Fibroblast of lung (primary cell): ENCODE measurements at regions not wholly inside any gene's neighbourhood (a gene's known extent, or its start where the extent isn't known, plus 50 kb on each side); places are given as distances from the start of the nearest gene placed in this dataset.

Experiments used
- DNase-seq, 2 donors: peaks; one replicate each; pipeline versions ENCODE4 v3.0.0 to v3.0.0-alpha.2; 2010; ENCODE audit warnings: low read depth in 2 of 2
- H2AFZ ChIP-seq: 2 replicates; pipeline ENCODE4 v1.5.1; 2012; ENCODE audit warnings: low read length, control low read depth, inconsistent platforms
- H3K27ac ChIP-seq: 2 replicates; pipeline ENCODE4 v1.5.1; 2011; ENCODE audit warnings: low read length, control low read depth; ENCODE audit not compliant: insufficient read depth
- H3K27me3 ChIP-seq: 2 replicates; pipeline ENCODE4 v1.5.1; 2011; ENCODE audit warnings: mild to moderate bottlenecking, low read length; ENCODE audit not compliant: control insufficient read depth, insufficient read depth
- H3K36me3 ChIP-seq: 2 replicates; pipeline ENCODE4 v1.5.1; 2011; ENCODE audit warnings: low read length; ENCODE audit not compliant: control insufficient read depth, insufficient read depth
- H3K4me1 ChIP-seq: 2 replicates; pipeline ENCODE4 v1.5.1; 2011; ENCODE audit warnings: low read length; ENCODE audit not compliant: control insufficient read depth, insufficient read depth; ENCODE audit errors: extremely low read depth
- H3K4me2 ChIP-seq: 2 replicates; pipeline ENCODE4 v1.5.1; 2011; ENCODE audit warnings: low read length, control low read depth; ENCODE audit not compliant: insufficient read depth; ENCODE audit errors: extremely low read depth
- H3K4me3 ChIP-seq, 4 experiments: fragments of 200-600 bp in 1 of 4; sonication (generic) in 1 of 4; replicated peaks in 1 of 4; 2 replicates each; pipeline ENCODE4 v1.5.1; 2011 to 2016; ENCODE audit warnings: low read length in 4 of 4, low read depth in 3 of 4, mild to moderate bottlenecking in 3 of 4, control low read depth in 2 of 4, inconsistent platforms in 1 of 4, mixed read lengths in 1 of 4; ENCODE audit not compliant: insufficient read depth in 1 of 4; ENCODE audit errors: control extremely low read depth in 1 of 4
- H3K79me2 ChIP-seq: 2 replicates; pipeline ENCODE4 v1.5.1; 2012; ENCODE audit warnings: mild to moderate bottlenecking, low read length, inconsistent platforms; ENCODE audit not compliant: control insufficient read depth, insufficient read depth
- H3K9ac ChIP-seq: 2 replicates; pipeline ENCODE4 v1.5.1; 2011; ENCODE audit warnings: mild to moderate bottlenecking, low read length, control low read depth; ENCODE audit not compliant: insufficient read depth
- H3K9me3 ChIP-seq: 2 replicates; pipeline ENCODE4 v1.5.1; 2012; ENCODE audit warnings: low read depth, low read length; ENCODE audit not compliant: control insufficient read depth, insufficient read depth
- H4K20me1 ChIP-seq: 2 replicates; pipeline ENCODE4 v1.5.1; 2011; ENCODE audit warnings: low read length; ENCODE audit not compliant: control insufficient read depth, insufficient read depth; ENCODE audit errors: extremely low read depth
- CTCF ChIP-seq, 2 donors: IDR thresholded peaks in 1 of 2; conservative IDR thresholded peaks in 1 of 2; 1 replicate in 1 of 2; 2 replicates in 1 of 2; pipeline ENCODE4 v1.5.1; 2011 to 2012; ENCODE audit warnings: low read length in 2 of 2, control low read depth in 1 of 2, inconsistent platforms in 1 of 2, low read depth in 1 of 2, mild to moderate bottlenecking in 1 of 2
- EZH2 ChIP-seq: IDR thresholded peaks from 2 replicates; pipeline ENCODE4 v1.5.1; 2012; ENCODE audit warnings: low read length, control low read depth, mild to moderate bottlenecking; ENCODE audit errors: missing control alignments

GRCh38 chr21:19011451-19011850 lies 607.9 kb upstream of the TMPRSS15 start:
- no peak overlapping the region for H3K4me2 ChIP-seq
- H4K20me1 ChIP-seq: no peaks in the 10 kb centered on the region
- H3K79me2 ChIP-seq: no peaks in the 10 kb centered on the region
- H3K4me3 ChIP-seq: no peak overlapping the region
- H3K36me3 ChIP-seq: no peaks in the 10 kb centered on the region
- no peak overlapping the region for H3K9ac ChIP-seq
- H2AFZ ChIP-seq: no peak overlapping the region
- no peaks in the 10 kb centered on the region for H3K4me1 ChIP-seq
- H3K27ac ChIP-seq: no peak overlapping the region
- H3K27me3 ChIP-seq: no peaks in the 10 kb centered on the region
- no peak for DNase-seq
- H3K9me3 ChIP-seq: no peaks in the 10 kb centered on the region
- TF ChIP-seq CTCF (conservative IDR thresholded peaks at IDR 0.05 in 1 of 2, IDR thresholded peaks at IDR 0.05 in 1 of 2; ENCODE audit: low read depth in 1 of 2, low read length in 2 of 2): no peak
- no peak for TF ChIP-seq EZH2

GRCh38 chr21:19013916-19014315 lies 610.3 kb upstream of the TMPRSS15 start:
- Histone ChIP-seq H3K27ac (no peak overlapping the region), H3K9ac (no peak overlapping the region), H4K20me1 (no peaks in the 10 kb centered on the region), H3K4me2 (no peak overlapping the region), H3K79me2 (no peaks in the 10 kb centered on the region), H3K4me1 (no peaks in the 10 kb centered on the region), H3K9me3 (no peaks in the 10 kb centered on the region), H3K27me3 (no peaks in the 10 kb centered on the region), H3K36me3 (no peaks in the 10 kb centered on the region), H2AFZ (no peak overlapping the region), H3K4me3 (no peak overlapping the region)
- no peak for TF ChIP-seq EZH2
- TF ChIP-seq CTCF (conservative IDR thresholded peaks at IDR 0.05 in 1 of 2, IDR thresholded peaks at IDR 0.05 in 1 of 2; ENCODE audit: low read depth in 1 of 2, low read length in 2 of 2): no peak
- DNase-seq: no peak

GRCh38 chr21:19018529-19018928 lies 614.9 kb upstream of the TMPRSS15 start:
- H3K79me2 ChIP-seq: no peaks in the 10 kb centered on the region
- no peaks in the 10 kb centered on the region for H3K9me3 ChIP-seq
- H3K27ac ChIP-seq: no peak overlapping the region
- no peak for DNase-seq
- H4K20me1 ChIP-seq: no peaks in the 10 kb centered on the region
- H3K4me3 ChIP-seq: no peak overlapping the region
- H3K27me3 ChIP-seq: no peaks in the 10 kb centered on the region
- no peak for TF ChIP-seq CTCF (conservative IDR thresholded peaks at IDR 0.05 in 1 of 2, IDR thresholded peaks at IDR 0.05 in 1 of 2; ENCODE audit: low read depth in 1 of 2, low read length in 2 of 2)
- H3K4me2 ChIP-seq: no peak overlapping the region
- H3K4me1 ChIP-seq: no peaks in the 10 kb centered on the region
- no peak overlapping the region for H3K9ac ChIP-seq
- no peaks in the 10 kb centered on the region for H3K36me3 ChIP-seq
- H2AFZ ChIP-seq: no peak overlapping the region
